Panc1 (cell line): ENCODE measurements at regions not wholly inside any gene's neighbourhood (a gene's known extent, or its start where the extent isn't known, plus 50 kb on each side); places are given as distances from the start of the nearest gene placed in this dataset.

ENCODE experiments used
- POLR2AphosphoS5 ChIP-seq: IDR thresholded peaks from 2 replicates; pipeline ENCODE4 v1.6.1; 2012; ENCODE audit warnings: mild to moderate bottlenecking, low read depth, low read length, moderate library complexity
- REST ChIP-seq, 2 experiments: IDR thresholded peaks; 2 replicates each; pipeline ENCODE4 v1.6.1; 2011 to 2012; ENCODE audit warnings: low read depth in 2 of 2, control low read depth in 1 of 2, low read length in 1 of 2, mild to moderate bottlenecking in 1 of 2, moderate library complexity in 1 of 2; ENCODE audit not compliant: insufficient read depth in 1 of 2
- TCF7L2 ChIP-seq: IDR thresholded peaks from 2 replicates; pipeline ENCODE4 v1.6.1; 2011; ENCODE audit warnings: mild to moderate bottlenecking, low read depth, low read length, inconsistent platforms
- TF ChIP-seq, protein P1 (sequence below): fragments of 450-650 bp; IDR thresholded peaks from 2 replicates; pipeline ENCODE4 v1.5.1; 2017; ENCODE audit warnings: mild to moderate bottlenecking

DNA sequence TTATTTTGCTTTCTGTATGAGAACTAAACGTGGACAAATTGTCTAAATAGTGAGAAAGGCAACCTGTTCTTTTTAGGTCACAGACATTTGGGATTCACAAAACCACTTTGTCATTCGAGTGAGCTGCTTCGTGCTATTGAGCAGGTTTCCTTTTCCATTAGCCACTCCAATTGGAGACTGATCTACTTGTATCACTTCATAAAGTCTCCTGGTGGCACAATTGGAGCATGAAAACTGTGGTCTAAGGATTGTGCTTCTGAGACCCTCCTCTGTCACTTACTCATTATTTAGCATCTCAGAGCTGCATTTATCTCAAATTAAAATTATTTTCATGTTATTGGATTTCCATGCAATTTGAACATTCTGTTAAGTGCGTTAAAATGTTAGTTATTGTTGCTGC lies 397.7 kb downstream of the TDRD3 start:
- TF ChIP-seq POLR2AphosphoS5: no peak
- TF ChIP-seq, protein P1, sequence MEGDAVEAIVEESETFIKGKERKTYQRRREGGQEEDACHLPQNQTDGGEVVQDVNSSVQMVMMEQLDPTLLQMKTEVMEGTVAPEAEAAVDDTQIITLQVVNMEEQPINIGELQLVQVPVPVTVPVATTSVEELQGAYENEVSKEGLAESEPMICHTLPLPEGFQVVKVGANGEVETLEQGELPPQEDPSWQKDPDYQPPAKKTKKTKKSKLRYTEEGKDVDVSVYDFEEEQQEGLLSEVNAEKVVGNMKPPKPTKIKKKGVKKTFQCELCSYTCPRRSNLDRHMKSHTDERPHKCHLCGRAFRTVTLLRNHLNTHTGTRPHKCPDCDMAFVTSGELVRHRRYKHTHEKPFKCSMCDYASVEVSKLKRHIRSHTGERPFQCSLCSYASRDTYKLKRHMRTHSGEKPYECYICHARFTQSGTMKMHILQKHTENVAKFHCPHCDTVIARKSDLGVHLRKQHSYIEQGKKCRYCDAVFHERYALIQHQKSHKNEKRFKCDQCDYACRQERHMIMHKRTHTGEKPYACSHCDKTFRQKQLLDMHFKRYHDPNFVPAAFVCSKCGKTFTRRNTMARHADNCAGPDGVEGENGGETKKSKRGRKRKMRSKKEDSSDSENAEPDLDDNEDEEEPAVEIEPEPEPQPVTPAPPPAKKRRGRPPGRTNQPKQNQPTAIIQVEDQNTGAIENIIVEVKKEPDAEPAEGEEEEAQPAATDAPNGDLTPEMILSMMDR: no peak
- TF ChIP-seq REST (IDR thresholded peaks at IDR 0.05; ENCODE audit: insufficient read depth in 1 of 2, low read depth in 2 of 2, low read length in 1 of 2): no peak
- TF ChIP-seq TCF7L2: no peak
